Medulla oblongata (tissue), 1 donor: ENCODE measurements at regions not wholly inside any gene's neighbourhood (a gene's known extent, or its start where the extent isn't known, plus 50 kb on each side); places are given as distances from the start of the nearest gene placed in this dataset.
"Not testable (repeated sequence)": the region's sequence is repeated elsewhere in the genome, so short reads cannot be mapped to it uniquely, and the experiment has no call there.

Experiments
- DNase-seq: peaks from one replicate; pipeline ENCODE4 v3.0.0-alpha.2; 2015; ENCODE audit errors: extremely low spot score

- DNase-seq = no peak
Measured at GRCh38 chr15:29511663-29512062, 242.0 kb upstream of the NSMCE3 start.

GRCh38 chr15:29505535-29505934, 235.9 kb upstream of the NSMCE3 start:
- not testable (repeated sequence) for DNase-seq

GRCh38 chr15:29490747-29491471, 221.3 kb upstream of the NSMCE3 start:
- DNase-seq = no peak

GRCh38 chr15:29480949-29481348, 211.3 kb upstream of the NSMCE3 start:
- DNase-seq = no peak

- no peak for DNase-seq
Measured at GRCh38 chr15:29480278-29480677, 210.7 kb upstream of the NSMCE3 start.

GRCh38 chr15:29477256-29477655, 207.6 kb upstream of the NSMCE3 start:
- no peak for DNase-seq

GRCh38 chr15:29476503-29477080, 207.0 kb upstream of the NSMCE3 start:
- no peak for DNase-seq

- no peak for DNase-seq
Measured at GRCh38 chr15:29475096-29475495, 205.5 kb upstream of the NSMCE3 start.

- no peak for DNase-seq
Measured at GRCh38 chr15:29473621-29474105, 204.0 kb upstream of the NSMCE3 start.

GRCh38 chr15:29472901-29473445, 203.4 kb upstream of the NSMCE3 start:
- no peak for DNase-seq

- DNase-seq = no peak
Measured at GRCh38 chr15:29471757-29472156, 202.1 kb upstream of the NSMCE3 start.

- no peak for DNase-seq
Measured at GRCh38 chr15:29471306-29471705, 201.7 kb upstream of the NSMCE3 start.

GRCh38 chr15:29470794-29471193, 201.2 kb upstream of the NSMCE3 start:
- DNase-seq = no peak

GRCh38 chr15:29470311-29470710, 200.7 kb upstream of the NSMCE3 start:
- DNase-seq = no peak

- DNase-seq = no peak
Measured at GRCh38 chr15:29468899-29469298, 199.3 kb upstream of the NSMCE3 start.

GRCh38 chr15:29467091-29467490, 197.5 kb upstream of the NSMCE3 start:
- DNase-seq = no peak

GRCh38 chr15:29466292-29466691, 196.7 kb upstream of the NSMCE3 start:
- no peak for DNase-seq

- no peak for DNase-seq
Measured at GRCh38 chr15:29465816-29466215, 196.2 kb upstream of the NSMCE3 start.

- peak; percentile 8 for DNase-seq
Measured at GRCh38 chr15:29465196-29465595, 195.6 kb upstream of the NSMCE3 start.

- no peak for DNase-seq
Measured at GRCh38 chr15:29461877-29462276, 192.3 kb upstream of the NSMCE3 start.

GRCh38 chr15:29458361-29458760, 188.7 kb upstream of the NSMCE3 start:
- no peak for DNase-seq

- no peak for DNase-seq
Measured at GRCh38 chr15:29457729-29458128, 188.1 kb upstream of the NSMCE3 start.

GRCh38 chr15:29456964-29457363, 187.3 kb upstream of the NSMCE3 start:
- DNase-seq = no peak
